GM21825 (cell line): ENCODE measurements at regions not wholly inside any gene's neighbourhood (a gene's known extent, or its start where the extent isn't known, plus 50 kb on each side); places are given as distances from the start of the nearest gene placed in this dataset.

Source experiments
- ATAC-seq: cut with Tn5 transposase; IDR thresholded peaks from one replicate; pipeline ENCODE4 v1.9.1; 2021; ENCODE audit warnings: mild to moderate bottlenecking, moderate library complexity; ENCODE audit not compliant: unreplicated experiment

DNA sequence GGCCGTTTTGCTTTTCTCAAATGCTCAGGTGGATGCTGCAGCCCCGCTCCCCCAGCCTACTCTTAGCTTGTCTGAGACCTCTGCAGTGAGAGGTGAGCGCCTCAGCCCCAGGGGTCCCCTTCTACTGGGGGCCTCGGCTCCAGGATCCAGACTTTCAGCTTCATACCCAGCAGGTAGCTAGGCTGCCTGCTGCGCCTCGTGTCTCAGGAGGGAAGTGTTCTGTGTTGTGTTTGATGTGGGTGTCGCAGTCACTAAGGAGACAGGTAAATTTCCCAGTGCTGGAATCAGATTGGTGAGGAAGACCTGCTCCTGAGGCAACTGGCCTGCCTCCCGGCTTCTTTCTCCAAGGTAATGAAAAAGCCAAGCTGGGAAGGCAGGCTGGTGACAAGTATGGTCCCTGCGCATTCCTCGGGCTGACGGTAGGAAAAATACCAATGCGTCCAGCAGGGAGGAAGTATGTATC, 604.0 kb upstream of the SALL1 start:
- ATAC-seq, result no peak

DNA sequence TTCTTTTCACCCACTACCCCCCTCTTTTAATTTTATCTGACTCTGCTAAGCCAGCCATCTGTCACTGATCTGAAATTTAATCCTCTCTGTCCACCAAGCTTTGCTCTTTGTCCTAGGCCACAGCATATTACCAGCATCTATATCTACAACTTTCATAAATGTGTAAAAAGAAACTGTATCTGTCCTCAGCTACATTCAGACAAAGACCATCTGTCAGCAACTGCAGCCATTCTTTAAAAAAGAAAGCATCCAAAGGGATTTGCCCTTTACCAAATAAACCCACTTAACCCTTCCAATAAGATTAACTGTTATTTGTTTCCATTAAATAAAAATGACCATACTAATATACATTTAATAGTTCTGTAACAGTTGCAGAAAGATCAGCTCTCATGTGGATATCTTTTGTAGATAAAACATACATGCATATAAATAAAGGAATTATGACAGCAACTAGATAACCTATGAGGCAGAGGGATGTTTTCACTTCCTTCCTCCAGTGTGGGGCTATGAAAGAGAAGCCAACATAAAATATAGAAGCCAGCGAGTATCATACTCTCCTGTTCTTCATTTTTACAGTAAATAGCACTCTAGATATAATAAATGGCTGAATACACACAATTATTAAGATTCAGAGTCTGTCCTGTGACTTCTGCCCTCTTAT, 602.5 kb upstream of the SALL1 start:
- ATAC-seq, result no peak

DNA sequence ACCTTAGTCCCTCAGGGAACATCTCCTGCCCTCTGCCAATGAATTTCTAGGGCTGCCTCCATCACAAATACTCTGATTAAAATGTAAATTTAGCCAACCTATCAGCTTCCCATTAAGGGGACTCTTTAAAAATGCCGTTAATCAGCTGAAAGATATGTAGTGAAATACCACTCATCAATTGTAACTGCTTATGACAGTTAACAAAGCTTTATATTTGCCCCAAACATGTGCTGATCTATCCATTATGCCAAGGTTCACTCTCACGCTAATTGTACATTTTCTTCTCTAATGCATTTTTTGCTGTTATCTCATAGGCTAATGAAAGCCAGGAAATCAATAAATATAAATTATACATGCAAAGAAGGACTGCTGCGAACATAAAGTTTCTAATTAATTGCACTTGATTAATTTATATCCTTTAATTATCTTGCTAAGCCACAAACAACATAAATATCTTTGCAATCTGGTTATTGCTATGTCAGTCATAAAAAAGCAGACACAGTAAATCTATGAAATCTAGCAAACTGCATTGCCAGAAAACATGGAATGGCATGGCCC, 601.4 kb upstream of the SALL1 start:
- no peak for ATAC-seq

DNA sequence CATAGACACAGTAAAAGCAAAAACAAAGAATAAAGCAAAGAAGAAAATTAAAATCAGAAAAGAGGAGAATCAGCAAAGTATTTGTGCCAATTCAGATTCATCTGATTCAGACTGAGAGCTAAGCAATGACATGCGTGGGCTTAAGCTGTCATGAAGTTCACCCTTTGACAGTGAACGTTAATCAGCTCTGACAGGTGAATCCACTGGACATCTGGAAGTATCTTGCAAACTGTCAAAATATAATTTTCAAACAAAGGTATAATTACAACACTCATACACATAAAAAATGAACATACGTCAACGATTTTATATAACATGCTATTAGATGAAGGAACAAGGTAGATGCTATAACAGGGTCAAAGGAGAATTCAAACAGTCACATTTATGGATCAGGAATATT, 596.3 kb upstream of the SALL1 start:
- ATAC-seq, result no peak

DNA sequence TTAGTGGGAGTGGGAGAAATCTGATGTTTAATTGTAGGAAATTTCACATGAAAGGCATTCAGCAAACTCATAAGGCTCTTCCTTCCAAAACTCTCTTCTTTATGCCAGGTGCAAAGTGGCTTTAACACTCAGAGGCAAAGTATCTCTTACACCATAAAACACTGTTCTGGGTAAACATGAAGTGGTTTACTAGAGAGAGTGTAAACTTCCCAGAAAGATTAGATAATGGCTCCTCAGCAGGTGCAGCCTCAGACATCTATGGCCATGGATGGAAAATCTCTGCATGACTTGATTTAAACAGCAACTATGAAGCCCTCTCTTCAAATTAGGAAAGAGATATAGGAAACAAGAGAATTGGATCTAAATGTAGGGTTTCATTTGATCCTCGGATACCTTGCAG, 583.1 kb upstream of the SALL1 start:
- ATAC-seq, result no peak

DNA sequence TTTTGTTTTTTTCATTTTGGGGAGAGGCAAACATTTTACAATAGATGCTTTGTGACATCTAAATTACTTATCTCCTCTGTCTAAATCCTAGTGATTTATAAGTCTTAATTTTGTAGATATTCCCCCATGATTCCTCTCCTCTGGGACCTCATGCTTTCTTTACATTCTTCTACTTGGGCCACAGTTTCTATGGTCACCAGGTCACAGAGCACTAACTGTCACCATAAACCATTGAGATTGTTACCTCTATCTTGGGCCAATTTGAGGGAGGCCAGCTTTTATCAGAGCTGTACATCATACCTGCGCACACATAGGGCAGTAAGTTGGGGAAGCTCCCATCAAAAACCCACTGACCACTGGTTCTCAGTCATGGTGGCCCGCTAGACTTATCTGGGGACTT, 582.1 kb upstream of the SALL1 start:
- no peak for ATAC-seq

DNA sequence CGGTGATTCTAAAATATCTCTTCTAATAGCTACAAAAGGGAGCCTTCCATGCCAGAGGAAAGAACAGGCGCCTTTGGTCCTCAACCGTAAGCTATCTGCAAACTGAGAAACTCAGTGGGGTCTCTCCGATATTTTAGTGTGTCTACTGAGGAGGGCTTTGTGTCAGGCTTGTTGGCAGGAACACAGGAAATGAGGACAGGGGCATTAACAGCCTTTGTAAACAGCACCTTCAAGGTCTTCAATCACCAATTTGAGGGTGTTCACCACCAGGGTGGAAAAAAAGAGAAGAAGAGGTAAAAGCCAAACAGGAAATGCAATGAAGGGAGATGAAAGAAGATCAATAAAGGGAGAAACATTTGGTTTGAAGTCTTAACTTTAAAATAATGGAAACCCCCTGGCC, 580.1 kb upstream of the SALL1 start:
- ATAC-seq, result no peak

DNA sequence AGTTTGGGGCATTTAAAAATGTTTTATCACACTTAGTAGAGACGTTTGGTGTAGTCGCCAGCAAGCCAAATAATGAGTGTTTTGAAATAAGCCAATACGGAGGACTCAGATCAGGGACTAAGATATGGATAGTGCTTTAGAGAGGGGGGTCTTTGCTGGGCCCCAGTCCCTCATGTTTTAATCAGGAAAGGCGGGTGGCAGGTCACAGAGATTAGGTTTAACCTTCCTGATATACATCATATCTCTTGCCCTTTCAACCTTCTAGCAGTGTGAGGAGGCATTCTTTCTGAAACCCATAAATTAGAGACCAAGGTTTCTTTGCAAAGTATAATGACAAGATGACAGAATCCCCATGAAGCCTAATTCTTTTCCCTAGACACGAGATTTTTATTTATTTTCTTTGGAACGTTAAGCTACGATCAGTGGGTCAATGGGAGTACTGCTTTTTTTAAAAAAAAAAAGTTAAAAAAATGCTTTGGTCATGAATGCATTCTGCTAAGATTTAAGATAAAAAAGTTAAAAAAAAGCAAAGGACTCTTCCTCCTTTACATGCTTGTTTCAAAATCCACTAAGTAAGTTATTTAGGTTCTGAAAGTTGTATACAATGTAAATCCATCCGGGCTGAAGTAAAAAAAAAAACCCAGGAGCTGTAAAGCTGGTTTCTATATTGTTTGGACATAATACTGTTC, 572.1 kb upstream of the SALL1 start:
- no peak for ATAC-seq

DNA sequence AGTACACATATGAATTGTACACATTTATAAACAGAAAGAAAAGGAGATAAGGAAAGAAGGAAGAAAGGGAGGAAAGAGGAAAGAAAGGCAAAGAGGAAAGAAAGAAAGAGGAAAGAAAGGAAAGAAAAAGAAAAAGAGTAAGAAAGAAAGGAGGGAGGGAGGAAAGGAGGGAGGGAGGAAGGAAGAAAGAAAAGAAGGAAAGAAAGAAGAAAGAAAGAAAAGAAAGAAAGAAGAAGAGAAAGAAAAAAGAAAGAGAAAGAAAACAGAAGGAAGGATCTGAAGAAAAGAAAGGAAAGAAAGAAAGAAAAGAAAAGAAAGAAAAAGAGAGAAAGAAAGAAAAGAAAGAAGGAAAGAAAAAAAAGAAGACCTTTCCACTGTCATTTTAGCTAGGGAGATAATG, 571.4 kb upstream of the SALL1 start:
- no peak for ATAC-seq

DNA sequence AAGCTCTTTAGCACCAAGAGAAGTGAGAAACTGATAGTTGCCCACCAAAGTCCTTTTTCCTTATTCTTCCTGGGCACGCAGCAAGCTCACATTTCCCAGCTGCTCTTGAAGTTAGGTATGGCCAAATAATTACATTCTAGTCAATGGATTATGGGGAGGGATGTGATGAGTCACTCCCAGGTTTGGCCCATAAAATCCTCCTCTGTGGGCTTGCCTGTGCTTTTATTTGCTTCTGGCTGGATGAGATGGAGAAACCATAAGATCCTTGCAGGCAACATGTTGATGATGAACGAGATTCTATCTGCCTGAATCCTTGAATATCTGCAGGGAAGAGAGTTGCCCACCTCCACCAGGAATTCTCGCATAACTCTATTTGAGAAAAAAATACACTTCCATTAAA, 568.3 kb upstream of the SALL1 start:
- ATAC-seq, result no peak

DNA sequence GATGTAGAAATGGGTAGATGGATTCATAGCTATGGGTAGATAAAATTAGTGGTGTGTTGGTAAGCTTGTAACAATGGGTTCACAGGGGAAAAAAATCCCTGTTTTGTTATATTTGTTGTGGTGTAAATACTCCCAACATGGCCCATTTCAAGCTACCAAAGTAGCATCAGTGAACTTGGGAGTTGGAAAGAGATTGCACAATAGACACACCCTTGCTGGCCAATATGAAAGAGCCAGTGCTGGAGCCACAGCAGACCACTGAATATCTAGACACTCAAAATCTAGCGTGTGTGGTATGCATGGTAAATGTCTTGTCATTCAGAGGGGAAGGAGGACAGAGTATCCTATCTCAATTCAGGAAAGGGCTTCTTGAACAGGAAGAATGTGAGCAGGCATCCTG, 565.1 kb upstream of the SALL1 start:
- ATAC-seq, result no peak

DNA sequence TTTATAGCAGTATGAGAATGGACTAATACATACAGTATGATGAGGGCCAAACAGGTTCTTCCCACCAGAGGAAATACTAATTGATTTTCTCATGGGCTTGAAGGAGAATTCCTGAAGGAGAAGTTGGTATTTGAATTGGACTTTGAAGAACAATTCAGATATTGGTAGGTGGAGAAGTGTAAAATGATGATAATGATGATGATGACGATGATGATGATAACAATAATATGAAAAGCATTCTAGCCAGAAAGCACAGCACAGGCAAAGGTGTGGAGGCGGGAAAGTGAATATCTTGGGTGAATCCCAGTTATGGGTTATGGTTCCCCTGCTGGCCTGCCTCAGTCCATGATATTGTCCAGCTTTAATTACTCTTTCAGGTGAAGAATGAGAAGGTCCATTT, 562.4 kb upstream of the SALL1 start:
- no peak for ATAC-seq

DNA sequence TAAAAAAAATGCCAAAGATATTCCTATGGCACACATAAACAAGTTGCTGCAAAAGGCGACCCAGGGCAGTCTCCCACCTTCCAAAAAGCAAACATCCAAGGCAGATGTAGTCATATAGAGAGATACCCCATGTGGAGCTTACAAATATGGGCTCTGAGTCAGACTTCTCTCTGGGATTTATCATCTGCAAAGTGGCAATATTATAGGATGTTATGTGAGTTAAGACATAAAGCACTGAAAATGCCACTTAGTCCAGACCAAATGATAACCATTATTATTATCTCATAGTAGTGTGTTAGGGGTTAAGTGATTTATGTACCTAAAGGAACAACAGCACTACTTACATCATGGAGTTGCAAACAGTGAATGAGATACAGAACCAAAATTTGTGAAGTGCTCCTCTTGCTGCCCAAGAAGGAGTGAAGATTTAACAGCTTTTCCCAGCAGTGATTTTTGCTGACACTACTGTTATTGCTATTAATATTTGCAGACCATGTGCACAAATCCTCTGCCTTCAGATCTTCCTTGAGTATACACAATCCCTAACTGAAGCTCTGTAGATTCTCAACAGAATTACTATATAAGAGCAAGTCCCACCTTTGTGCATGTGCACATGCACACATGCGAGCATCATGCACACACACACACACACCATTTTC, 560.0 kb upstream of the SALL1 start:
- ATAC-seq, result no peak

DNA sequence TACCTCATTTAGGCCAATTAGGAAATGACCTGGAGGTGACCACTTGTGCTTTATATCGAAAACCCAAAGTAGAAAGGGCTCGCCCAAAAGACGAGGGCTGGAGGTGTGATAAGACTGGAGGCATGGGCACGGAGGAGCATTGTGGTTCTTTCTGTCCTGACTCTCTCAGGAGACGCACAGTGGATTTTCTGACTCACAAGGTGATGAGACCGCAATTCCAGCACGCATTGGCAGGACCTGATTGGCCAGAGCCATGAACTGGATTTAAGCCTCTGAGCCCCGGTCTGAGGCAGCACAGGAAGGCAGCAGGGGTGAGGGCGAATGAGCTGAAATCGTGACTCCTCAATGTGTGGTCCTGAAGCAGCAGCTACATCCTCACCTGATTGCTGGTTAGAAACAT, 559.1 kb upstream of the SALL1 start:
- no peak for ATAC-seq

DNA sequence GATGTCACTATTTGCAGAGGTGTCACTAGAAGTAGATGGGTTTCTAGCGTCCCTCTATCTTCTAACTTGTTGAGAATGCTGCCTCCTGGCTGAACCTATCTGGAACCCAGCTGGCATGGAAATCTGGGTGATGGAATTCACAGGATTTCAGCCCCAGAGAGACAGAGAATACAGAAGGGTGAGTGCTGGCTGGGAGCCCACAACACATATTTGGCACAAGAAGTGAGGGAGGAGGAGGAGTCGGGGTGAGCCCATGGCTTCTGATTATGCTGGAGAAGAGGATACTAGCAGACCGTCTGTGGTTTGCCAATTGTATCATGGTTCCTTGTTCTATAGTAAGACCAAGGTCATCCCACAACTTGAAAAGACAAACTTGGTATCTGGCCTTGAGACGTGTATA, 557.8 kb upstream of the SALL1 start:
- ATAC-seq, result no peak

DNA sequence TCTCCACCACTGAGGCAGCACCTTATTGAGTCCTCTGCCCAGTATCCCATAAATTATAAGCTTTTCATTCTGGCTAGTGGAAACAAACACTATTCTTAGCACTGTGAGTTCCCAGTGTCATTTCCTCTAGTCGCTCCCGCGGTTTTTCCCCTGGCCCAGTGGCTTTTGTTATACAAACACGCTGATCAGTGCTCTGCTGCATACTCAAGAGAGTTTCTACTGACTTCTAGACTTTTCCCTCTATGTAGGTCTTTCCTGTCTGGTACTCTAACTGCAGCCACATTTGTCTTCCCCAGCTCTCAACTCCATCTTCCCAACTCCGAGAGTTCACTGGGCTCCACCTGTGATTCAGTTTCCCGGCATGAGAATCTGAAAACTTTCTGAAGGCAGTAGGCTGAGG, 556.6 kb upstream of the SALL1 start:
- ATAC-seq, result no peak

DNA sequence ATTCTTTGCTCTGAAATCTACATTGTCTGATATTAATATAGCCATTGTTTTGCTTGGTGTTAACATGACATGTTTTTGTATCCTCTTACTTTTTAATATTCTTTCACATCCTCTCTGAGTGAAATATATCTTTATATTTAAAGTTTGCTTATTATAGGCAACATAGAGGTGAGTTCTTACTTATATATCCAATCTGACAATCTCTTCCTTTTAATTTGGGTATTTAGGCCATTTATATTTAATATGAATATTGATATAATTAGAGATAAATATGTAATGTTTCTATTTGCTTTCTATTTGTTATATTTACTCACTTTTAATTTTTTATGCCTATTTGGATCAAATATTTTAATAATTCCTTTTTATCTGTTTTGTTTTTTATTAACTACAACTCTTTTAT, 554.1 kb upstream of the SALL1 start:
- no peak for ATAC-seq

DNA sequence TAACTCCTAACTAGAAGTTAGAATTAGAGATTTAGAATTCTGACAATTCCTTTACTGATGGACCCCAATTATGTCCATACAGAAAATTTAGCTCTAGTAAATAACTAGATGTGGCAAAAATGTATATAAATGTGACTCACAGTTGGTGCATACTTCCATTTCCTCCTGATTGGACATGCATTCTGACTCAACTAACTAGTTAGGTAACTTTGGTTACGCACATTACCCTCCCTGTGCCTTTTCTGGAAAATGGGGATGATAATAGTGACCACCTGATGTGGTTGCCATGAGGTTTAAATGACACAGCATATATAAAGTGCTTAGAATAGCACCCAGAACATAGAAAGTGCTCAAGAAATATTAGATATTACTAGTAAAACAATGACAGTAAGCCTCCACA, 550.0 kb upstream of the SALL1 start:
- ATAC-seq, result no peak

DNA sequence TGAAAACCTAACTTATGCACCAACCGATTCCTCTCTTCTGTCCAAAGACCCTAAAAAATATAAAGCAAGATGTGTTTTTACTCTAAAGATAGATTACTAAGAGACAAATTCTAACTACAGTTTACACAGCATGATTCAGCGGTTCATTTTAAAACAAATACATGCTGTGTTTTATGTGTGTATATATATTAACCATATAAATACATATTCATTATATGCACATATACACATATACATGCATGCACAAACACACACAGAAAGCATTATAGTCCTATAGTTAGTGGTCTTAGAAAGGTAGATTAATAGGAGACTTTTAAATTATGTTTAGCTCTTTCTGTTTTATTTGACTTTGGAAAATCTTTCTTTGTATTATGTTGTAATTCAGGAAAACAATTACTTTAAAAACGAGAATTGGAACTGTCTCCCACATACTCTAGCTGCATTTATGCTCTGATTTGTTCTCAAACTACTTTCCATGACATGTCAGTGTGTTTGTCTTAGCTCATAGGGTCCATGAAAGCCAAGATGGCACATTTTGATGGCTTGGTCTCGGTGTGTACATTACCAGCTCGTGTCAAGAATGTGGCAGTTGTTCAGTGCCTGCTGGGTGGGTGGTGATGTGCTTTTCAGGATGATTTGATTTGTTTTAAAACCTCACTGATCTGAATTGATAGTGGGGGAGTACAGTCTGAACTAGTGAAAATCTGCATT, 548.8 kb upstream of the SALL1 start:
- ATAC-seq, result no peak

DNA sequence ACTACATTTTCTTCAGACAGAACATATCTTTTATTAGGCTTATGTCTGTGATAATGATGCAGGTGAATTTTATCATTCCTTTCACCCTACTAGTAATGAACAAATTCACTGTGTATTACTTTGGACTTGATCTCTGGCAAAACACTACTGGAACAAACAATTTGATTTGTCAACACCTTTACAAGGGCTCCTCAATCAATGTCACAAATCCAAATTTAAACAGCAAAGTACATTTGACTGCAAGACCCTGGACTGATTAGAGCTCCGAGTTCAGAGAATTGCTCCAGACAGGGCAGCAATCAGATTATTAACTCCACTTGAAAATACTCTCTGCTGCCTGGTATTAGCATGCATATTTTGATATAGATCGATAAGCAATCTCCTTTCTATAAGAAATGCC, 547.6 kb upstream of the SALL1 start:
- ATAC-seq, result no peak

DNA sequence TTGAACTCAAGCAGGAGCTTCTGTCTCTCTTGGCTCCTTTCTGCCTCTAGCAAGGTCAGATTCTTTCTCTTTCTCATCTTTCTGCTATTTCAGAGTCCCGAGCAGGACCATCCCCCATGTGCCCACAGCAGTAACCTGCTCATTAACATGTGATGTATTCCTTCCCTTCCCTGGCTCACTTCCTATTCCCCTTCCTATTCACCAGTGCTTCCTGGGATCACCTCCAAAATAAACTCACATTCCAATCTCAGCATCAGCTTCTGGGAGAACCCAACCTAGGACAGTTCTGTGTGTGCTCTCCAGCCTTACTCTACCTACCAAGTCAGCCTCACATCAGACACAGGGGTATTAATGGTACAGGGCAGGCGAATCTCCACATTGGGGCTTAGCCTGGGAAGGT, 546.4 kb upstream of the SALL1 start:
- no peak for ATAC-seq
